ENCODE measurements at regions not wholly inside any gene's neighbourhood (a gene's known extent, or its start where the extent isn't known, plus 50 kb on each side); places are given as distances from the start of the nearest gene placed in this dataset.

DNA sequence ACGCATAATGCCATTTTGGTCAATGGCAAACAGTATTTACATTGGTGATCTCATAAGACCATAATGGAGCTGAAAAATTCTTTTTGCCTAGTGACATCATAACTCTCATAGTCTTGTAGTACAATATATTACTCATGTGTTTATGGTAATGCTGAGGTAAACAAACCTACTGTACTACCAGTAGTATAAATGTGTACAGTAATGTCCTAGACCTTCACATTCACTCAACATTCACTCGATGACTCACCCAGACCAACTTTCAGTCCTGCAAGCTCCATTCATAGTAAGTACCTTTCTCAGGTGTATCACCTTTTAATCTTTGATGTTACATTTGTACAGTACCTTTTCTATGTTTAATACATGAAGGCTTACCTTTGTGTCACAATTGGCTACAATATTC lies 558.2 kb upstream of the PIK3C3 start:
- TF ChIP-seq CTCF (IDR thresholded peaks at IDR 0.05; ENCODE audit: extremely low read depth in 1 of 2, insufficient read depth in 1 of 2, low read depth in 1 of 2, low read length in 2 of 2) (no peak), POLR2AphosphoS5 (IDR thresholded peaks at IDR 0.05; ENCODE audit: insufficient read depth, low read depth, low read length) (no peak), EZH2 (IDR thresholded peaks at IDR 0.05; ENCODE audit: borderline replicate concordance, low read depth, low read length, severe bottlenecking) (no peak), POLR2A (IDR thresholded peaks at IDR 0.05; ENCODE audit: low read depth, low read length) (no peak), JUN (IDR thresholded peaks at IDR 0.05; ENCODE audit: borderline replicate concordance, insufficient read depth, insufficient read length, low read depth) (no peak), MAX (IDR thresholded peaks at IDR 0.05; ENCODE audit: insufficient read depth, insufficient read length) (no peak)

Measured in endothelial cell of umbilical vein (primary cell).